SK-N-SH (cell line): ENCODE measurements at regions not wholly inside any gene's neighbourhood (a gene's known extent, or its start where the extent isn't known, plus 50 kb on each side); places are given as distances from the start of the nearest gene placed in this dataset.

ENCODE experiments used
- CTCF ChIA-PET: fragments of 300-600, 350-600 bp; formaldehyde crosslinking; extraction: SDS; loops from one replicate; lab custom pipeline; 2021; lab: Yijun Ruan, JAX
- POLR2A ChIA-PET: fragments of 350-600 bp; sonication (Branson Sonifier 250); formaldehyde crosslinking; extraction: SDS; loops from one replicate; lab custom pipeline; 2020; ENCODE audit warnings: antibody characterized with exemption, inconsistent platforms; lab: Yijun Ruan, JAX
- DNase-seq: peaks from one replicate; pipeline ENCODE4 v3.0.0; 2012
- H2AFZ ChIP-seq: fragments of 200-600 bp; sonication (generic); 2 replicates; pipeline ENCODE4 v1.8.1; 2016; ENCODE audit warnings: antibody characterized with exemption, mild to moderate bottlenecking, low read depth
- H3F3A ChIP-seq: fragments of 200-600 bp; sonication (generic); replicated peaks from 2 replicates; pipeline ENCODE3; 2016; ENCODE audit warnings: antibody characterized with exemption, mild to moderate bottlenecking; ENCODE audit not compliant: insufficient read depth
- H3K27ac ChIP-seq, 2 experiments: fragments of 200-500 bp in 1 of 2; fragments of 200-600 bp in 1 of 2; sonication (Bioruptor generic) in 1 of 2; sonication (generic), shearing (Covaris generic) in 1 of 2; 2 replicates each; pipeline versions ENCODE4 v1.5.1 to v1.6.1; 2014 to 2016; ENCODE audit warnings: low read depth in 2 of 2, inconsistent platforms in 1 of 2, low read length in 1 of 2, mild to moderate bottlenecking in 1 of 2, mixed read lengths in 1 of 2
- H3K27me3 ChIP-seq: fragments of 200-600 bp; sonication (generic), shearing (Covaris generic); 2 replicates; pipeline ENCODE4 v1.6.1; 2016; ENCODE audit warnings: mixed run types; ENCODE audit not compliant: insufficient read depth
- H3K36me3 ChIP-seq, 2 experiments: fragments of 200-500 bp in 1 of 2; fragments of 200-600 bp in 1 of 2; sonication (Bioruptor generic) in 1 of 2; sonication (generic) in 1 of 2; replicated peaks in 1 of 2; 2 replicates each; pipeline versions ENCODE3 to v1.5.1; 2014 to 2016; ENCODE audit warnings: low read length in 1 of 2, mild to moderate bottlenecking in 1 of 2; ENCODE audit not compliant: insufficient read depth in 2 of 2, control insufficient read depth in 1 of 2
- H3K4me1 ChIP-seq, 2 experiments: fragments of 200-500 bp in 1 of 2; fragments of 200-600 bp in 1 of 2; sonication (Bioruptor generic) in 1 of 2; sonication (generic), shearing (Covaris generic) in 1 of 2; 2 replicates each; pipeline versions ENCODE4 v1.5.1 to v1.6.1; 2014 to 2016; ENCODE audit warnings: low read depth in 1 of 2, low read length in 1 of 2, mixed run types in 1 of 2; ENCODE audit not compliant: insufficient read depth in 2 of 2, control insufficient read depth in 1 of 2
- H3K4me2 ChIP-seq: fragments of 200-600 bp; sonication (generic), shearing (Covaris generic); 2 replicates; pipeline ENCODE4 v1.6.1; 2017; ENCODE audit warnings: mixed run types
- H3K4me3 ChIP-seq, 2 experiments: fragments of 200-500 bp in 1 of 2; fragments of 200-600 bp in 1 of 2; sonication (Bioruptor generic) in 1 of 2; sonication (generic), shearing (Covaris generic) in 1 of 2; 2 replicates each; pipeline versions ENCODE4 v1.5.1 to v1.8.1; 2014 to 2016; ENCODE audit warnings: low read depth in 2 of 2, inconsistent platforms in 1 of 2, low read length in 1 of 2, mild to moderate bottlenecking in 1 of 2, mixed read lengths in 1 of 2, moderate library complexity in 1 of 2
- H3K79me2 ChIP-seq: fragments of 200-600 bp; sonication (generic); 2 replicates; pipeline ENCODE4 v1.8.1; 2017; ENCODE audit warnings: mild to moderate bottlenecking; ENCODE audit not compliant: insufficient read depth
- H3K9ac ChIP-seq: fragments of 200-600 bp; sonication (generic); 2 replicates; pipeline ENCODE4 v1.6.1; 2017; ENCODE audit warnings: mixed run types
- H3K9me2 ChIP-seq: fragments of 200-600 bp; sonication (generic); 2 replicates; pipeline ENCODE4 v1.6.1; 2017; ENCODE audit warnings: mixed run types
- H3K9me3 ChIP-seq: fragments of 200-600 bp; sonication (generic); 2 replicates; pipeline ENCODE4 v1.6.1; 2017; ENCODE audit warnings: mixed run types, mild to moderate bottlenecking, moderate library complexity
- H4K20me1 ChIP-seq: fragments of 200-600 bp; sonication (generic); 2 replicates; pipeline ENCODE4 v1.6.1; 2017; ENCODE audit warnings: mild to moderate bottlenecking, mixed run types; ENCODE audit not compliant: insufficient read depth
- CHD2 ChIP-seq: fragments of 150-350 bp; IDR thresholded peaks from 2 replicates; pipeline ENCODE4 v1.6.1; 2018; ENCODE audit warnings: low read length; ENCODE audit not compliant: partially characterized antibody
- ELF1 ChIP-seq: IDR thresholded peaks from 2 replicates; pipeline ENCODE4 v1.4.0; 2012
- EP300 ChIP-seq, 2 experiments: IDR thresholded peaks; 2 replicates each; pipeline versions ENCODE4 v1.4.0 to v1.6.1; 2012; ENCODE audit warnings: borderline replicate concordance in 1 of 2, low read depth in 1 of 2, low read length in 1 of 2
- EZH2phosphoT487 ChIP-seq: fragments of 200-600 bp; sonication (generic); IDR thresholded peaks from 2 replicates; pipeline ENCODE4 v1.6.1; 2017; ENCODE audit warnings: low read depth, mixed run types, mild to moderate bottlenecking, antibody characterized with exemption, moderate library complexity, borderline replicate concordance
- FOSL2 ChIP-seq: IDR thresholded peaks from 2 replicates; pipeline ENCODE4 v1.4.0; 2012; ENCODE audit warnings: low read depth, mild to moderate bottlenecking, moderate library complexity, borderline replicate concordance
- FOXJ3 ChIP-seq: sonication (generic); formaldehyde crosslinking; IDR thresholded peaks from 2 replicates; pipeline ENCODE4 v1.5.1; 2020; ENCODE audit warnings: mild to moderate bottlenecking, missing genetic modification reagents
- FOXM1 ChIP-seq: IDR thresholded peaks from 2 replicates; pipeline ENCODE4 v1.4.0; 2012; ENCODE audit warnings: low read depth, mild to moderate bottlenecking
- IRF3 ChIP-seq: fragments of 150-350 bp; IDR thresholded peaks from 2 replicates; pipeline ENCODE4 v1.6.1; 2016; ENCODE audit warnings: mild to moderate bottlenecking, low read depth, low read length
- JUND ChIP-seq: IDR thresholded peaks from 2 replicates; pipeline ENCODE4 v1.4.0; 2012
- MEF2A ChIP-seq: IDR thresholded peaks from 2 replicates; pipeline ENCODE4 v1.4.0; 2012; ENCODE audit warnings: low read depth, borderline replicate concordance
- NRF1 ChIP-seq: IDR thresholded peaks from 2 replicates; pipeline ENCODE4 v1.6.1; 2012; ENCODE audit warnings: low read depth, mild to moderate bottlenecking, low read length
- RAD21 ChIP-seq: IDR thresholded peaks from 2 replicates; pipeline ENCODE4 v1.6.1; 2012; ENCODE audit warnings: mild to moderate bottlenecking, low read length
- RCOR1 ChIP-seq: fragments of 150-350 bp; IDR thresholded peaks from 2 replicates; pipeline ENCODE4 v1.6.1; 2017; ENCODE audit warnings: antibody characterized with exemption, low read length
- SIN3A ChIP-seq: IDR thresholded peaks from 2 replicates; pipeline ENCODE4 v1.6.1; 2012; ENCODE audit warnings: low read depth, mild to moderate bottlenecking, low read length, moderate library complexity, borderline replicate concordance
- SMC3 ChIP-seq: IDR thresholded peaks from 2 replicates; pipeline ENCODE4 v1.6.1; 2012; ENCODE audit warnings: low read depth, low read length, improper control_type of control experiment
- TCF12 ChIP-seq: IDR thresholded peaks from 2 replicates; pipeline ENCODE4 v1.4.0; 2012
- ZBTB33 ChIP-seq: IDR thresholded peaks from 2 replicates; pipeline ENCODE4 v1.4.0; 2012; ENCODE audit warnings: low read depth, borderline replicate concordance
- WGBS: methylation state at CpG from one replicate; pipeline ENCODE4 v1.1.6; 2017; ENCODE audit warnings: low lambda C conversion rate; 5-methylcytosine and 5-hydroxymethylcytosine counted together
- TF ChIP-seq, protein P1 (sequence below): IDR thresholded peaks from 2 replicates; pipeline ENCODE4 v1.4.0; 2012; ENCODE audit warnings: low read depth, borderline replicate concordance
- TF ChIP-seq, protein P2 (sequence below): fragments of 200-600 bp; sonication (generic); IDR thresholded peaks from 2 replicates; pipeline ENCODE4 v1.6.1; 2017; ENCODE audit warnings: antibody characterized with exemption, mild to moderate bottlenecking, moderate library complexity
- TF ChIP-seq, protein P3 (sequence below): IDR thresholded peaks from 2 replicates; pipeline ENCODE4 v1.4.0; 2012; ENCODE audit warnings: low read depth

GRCh38 chr11:104366321-104366734 is 202.4 kb upstream of the PDGFD start:
- 92% methylated on average over 14 of the region's 33 CpGs for WGBS
- Histone ChIP-seq H4K20me1 (no peaks in the 10 kb centered on the region), H2AFZ (no peak overlapping the region), H3K4me3 (no peak overlapping the region), H3K36me3 (no peaks in the 10 kb centered on the region), H3K9me2 (no peaks in the 10 kb centered on the region), H3K27me3 (no peaks in the 10 kb centered on the region), H3K4me1 (no peaks in the 10 kb centered on the region), H3K79me2 (no peaks in the 10 kb centered on the region), H3K9ac (no peak overlapping the region), H3K9me3 (no peaks in the 10 kb centered on the region), H3K4me2 (no peak overlapping the region), H3F3A (no peaks in the 10 kb centered on the region), H3K27ac (no peak overlapping the region)
- POLR2A ChIA-PET: no interaction called here
- CTCF ChIA-PET: no interaction called here
- no peak for DNase-seq
- no peak for TF ChIP-seq ZBTB33
- TF ChIP-seq, protein P1, sequence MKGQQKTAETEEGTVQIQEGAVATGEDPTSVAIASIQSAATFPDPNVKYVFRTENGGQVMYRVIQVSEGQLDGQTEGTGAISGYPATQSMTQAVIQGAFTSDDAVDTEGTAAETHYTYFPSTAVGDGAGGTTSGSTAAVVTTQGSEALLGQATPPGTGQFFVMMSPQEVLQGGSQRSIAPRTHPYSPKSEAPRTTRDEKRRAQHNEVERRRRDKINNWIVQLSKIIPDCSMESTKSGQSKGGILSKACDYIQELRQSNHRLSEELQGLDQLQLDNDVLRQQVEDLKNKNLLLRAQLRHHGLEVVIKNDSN: no peak
- no peak for TF ChIP-seq EZH2phosphoT487
- TF ChIP-seq RAD21: no peak
- TF ChIP-seq, protein P2, sequence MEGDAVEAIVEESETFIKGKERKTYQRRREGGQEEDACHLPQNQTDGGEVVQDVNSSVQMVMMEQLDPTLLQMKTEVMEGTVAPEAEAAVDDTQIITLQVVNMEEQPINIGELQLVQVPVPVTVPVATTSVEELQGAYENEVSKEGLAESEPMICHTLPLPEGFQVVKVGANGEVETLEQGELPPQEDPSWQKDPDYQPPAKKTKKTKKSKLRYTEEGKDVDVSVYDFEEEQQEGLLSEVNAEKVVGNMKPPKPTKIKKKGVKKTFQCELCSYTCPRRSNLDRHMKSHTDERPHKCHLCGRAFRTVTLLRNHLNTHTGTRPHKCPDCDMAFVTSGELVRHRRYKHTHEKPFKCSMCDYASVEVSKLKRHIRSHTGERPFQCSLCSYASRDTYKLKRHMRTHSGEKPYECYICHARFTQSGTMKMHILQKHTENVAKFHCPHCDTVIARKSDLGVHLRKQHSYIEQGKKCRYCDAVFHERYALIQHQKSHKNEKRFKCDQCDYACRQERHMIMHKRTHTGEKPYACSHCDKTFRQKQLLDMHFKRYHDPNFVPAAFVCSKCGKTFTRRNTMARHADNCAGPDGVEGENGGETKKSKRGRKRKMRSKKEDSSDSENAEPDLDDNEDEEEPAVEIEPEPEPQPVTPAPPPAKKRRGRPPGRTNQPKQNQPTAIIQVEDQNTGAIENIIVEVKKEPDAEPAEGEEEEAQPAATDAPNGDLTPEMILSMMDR: no peak
- no peak for TF ChIP-seq FOXM1
- no peak for TF ChIP-seq FOSL2
- TF ChIP-seq IRF3: no peak
- TF ChIP-seq TCF12: no peak
- TF ChIP-seq MEF2A: no peak
- TF ChIP-seq FOXJ3 (CRISPR knock-in tag): no peak
- no peak for TF ChIP-seq NRF1
- TF ChIP-seq, protein P3, sequence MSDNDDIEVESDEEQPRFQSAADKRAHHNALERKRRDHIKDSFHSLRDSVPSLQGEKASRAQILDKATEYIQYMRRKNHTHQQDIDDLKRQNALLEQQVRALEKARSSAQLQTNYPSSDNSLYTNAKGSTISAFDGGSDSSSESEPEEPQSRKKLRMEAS: no peak
- no peak for TF ChIP-seq ELF1
- TF ChIP-seq SMC3: no peak
- TF ChIP-seq JUND: no peak
- TF ChIP-seq CHD2: no peak
- TF ChIP-seq EP300 (IDR thresholded peaks at IDR 0.05; ENCODE audit: borderline replicate concordance in 1 of 2, low read depth in 1 of 2, low read length in 1 of 2): no peak
- no peak for TF ChIP-seq RCOR1
- no peak for TF ChIP-seq SIN3A
- TF ChIP-seq, all 33 proteins: peak for 0
